NCI-H2029 (cell line): ENCODE measurements at regions not wholly inside any gene's neighbourhood (a gene's known extent, or its start where the extent isn't known, plus 50 kb on each side); places are given as distances from the start of the nearest gene placed in this dataset.

Source experiments
- DNase-seq: peaks from one replicate; lab custom pipeline; 2025; lab: John Stamatoyannopoulos, UW

GRCh38 chr18:70386582-70386981, 97.7 kb downstream of the SOCS6 start:
- no peak for DNase-seq

GRCh38 chr18:70385474-70385873, 96.6 kb downstream of the SOCS6 start:
- no peak for DNase-seq

- DNase-seq: no peak
Observed at GRCh38 chr18:70384181-70384790, 95.4 kb downstream of the SOCS6 start.

- DNase-seq: no peak
Observed at GRCh38 chr18:70382992-70383717, 94.3 kb downstream of the SOCS6 start.

- no peak for DNase-seq
Observed at GRCh38 chr18:70382017-70382416, 93.2 kb downstream of the SOCS6 start.

GRCh38 chr18:70380915-70381896, 92.4 kb downstream of the SOCS6 start:
- no peak for DNase-seq
